Panc1 (cell line): ENCODE measurements at regions not wholly inside any gene's neighbourhood (a gene's known extent, or its start where the extent isn't known, plus 50 kb on each side); places are given as distances from the start of the nearest gene placed in this dataset.

Experiments
- ATAC-seq: fragments of 200-7000 bp; cut with Tn5 transposase; 2 replicates; pipeline ENCODE4 v1.9.1; 2020; ENCODE audit warnings: mild to moderate bottlenecking, moderate library complexity
- BruUV-seq: library from RNA; stranded (reverse); fragments of 400-500 nt; replicated peaks from 2 replicates; lab custom pipeline; 2021; lab: Mats Ljungman, UMichigan
- CTCF ChIA-PET: fragments of 300-600 bp; sonication (Branson Sonifier 250); formaldehyde crosslinking; loops from one replicate; lab custom pipeline; 2022; ENCODE audit warnings: antibody characterized with exemption; lab: Charles Lee
- POLR2A ChIA-PET: fragments of 300-600 bp; sonication (Branson Sonifier 250); formaldehyde crosslinking; loops from one replicate; lab custom pipeline; 2022; ENCODE audit warnings: antibody characterized with exemption; lab: Charles Lee
- DNase-seq: peaks from one replicate; pipeline ENCODE4 v3.0.0-alpha.2; 2010; ENCODE audit warnings: low read depth, low spot score
- H3K27ac ChIP-seq: 2 replicates; pipeline ENCODE4 v1.5.1; 2011; ENCODE audit warnings: mild to moderate bottlenecking, low read length, inconsistent platforms
- H3K27me3 ChIP-seq: fragments of 200-500 bp; sonication (Bioruptor generic); 2 replicates; pipeline ENCODE4 v1.6.0; 2014; ENCODE audit warnings: low read length, inconsistent platforms; ENCODE audit not compliant: control insufficient read depth, insufficient read depth
- H3K36me3 ChIP-seq: fragments of 200-500 bp; sonication (Bioruptor generic); 2 replicates; pipeline ENCODE4 v1.5.1; 2014; ENCODE audit warnings: inconsistent platforms, mild to moderate bottlenecking, low read length, moderate library complexity; ENCODE audit not compliant: control insufficient read depth, insufficient read depth
- H3K4me1 ChIP-seq: 2 replicates; pipeline ENCODE4 v1.5.1; 2011; ENCODE audit warnings: inconsistent platforms, mild to moderate bottlenecking, low read length, moderate library complexity; ENCODE audit not compliant: control insufficient read depth, insufficient read depth
- H3K4me3 ChIP-seq, 2 experiments: 2 replicates each; pipeline ENCODE4 v1.5.1; 2011 to 2012; ENCODE audit warnings: low read depth in 2 of 2, low read length in 2 of 2, mild to moderate bottlenecking in 2 of 2, inconsistent platforms in 1 of 2, moderate library complexity in 1 of 2
- H3K9me3 ChIP-seq: fragments of 200-500 bp; sonication (Bioruptor generic); 2 replicates; pipeline ENCODE4 v1.5.1; 2014; ENCODE audit warnings: low read depth, mild to moderate bottlenecking, inconsistent platforms, low read length, moderate library complexity; ENCODE audit not compliant: control insufficient read depth, insufficient read depth
- POLR2AphosphoS5 ChIP-seq: IDR thresholded peaks from 2 replicates; pipeline ENCODE4 v1.6.1; 2012; ENCODE audit warnings: mild to moderate bottlenecking, low read depth, low read length, moderate library complexity
- SIN3A ChIP-seq: IDR thresholded peaks from 2 replicates; pipeline ENCODE4 v1.6.1; 2012; ENCODE audit warnings: low read depth, mild to moderate bottlenecking, low read length, moderate library complexity, borderline replicate concordance; ENCODE audit not compliant: insufficient read depth
- TCF7L2 ChIP-seq: IDR thresholded peaks from 2 replicates; pipeline ENCODE4 v1.6.1; 2011; ENCODE audit warnings: mild to moderate bottlenecking, low read depth, low read length, inconsistent platforms
- in situ Hi-C: cut with HindIII; loops from 2 replicates; pipeline ENCODE4 v1.10.0; 2016; ENCODE audit warnings: low sequenced_read_pairs, low pct_unique_long_range_greater_than_20kb
- intact Hi-C: fragments of 100-400 bp; cut with micrococcal nuclease; formaldehyde crosslinking; loops from one replicate; pipeline ENCODE4 v1.10.0; 2022; ENCODE audit not compliant: unreplicated experiment
- TF ChIP-seq, protein P1 (sequence below), 2 experiments: IDR thresholded peaks; 2 replicates each; pipeline ENCODE4 v1.6.1; 2011 to 2012; ENCODE audit warnings: low read depth in 2 of 2, control low read depth in 1 of 2, low read length in 1 of 2, mild to moderate bottlenecking in 1 of 2, moderate library complexity in 1 of 2; ENCODE audit not compliant: insufficient read depth in 1 of 2
- TF ChIP-seq, protein P2 (sequence below): fragments of 450-650 bp; IDR thresholded peaks from 2 replicates; pipeline ENCODE4 v1.5.1; 2017; ENCODE audit warnings: mild to moderate bottlenecking

DNA sequence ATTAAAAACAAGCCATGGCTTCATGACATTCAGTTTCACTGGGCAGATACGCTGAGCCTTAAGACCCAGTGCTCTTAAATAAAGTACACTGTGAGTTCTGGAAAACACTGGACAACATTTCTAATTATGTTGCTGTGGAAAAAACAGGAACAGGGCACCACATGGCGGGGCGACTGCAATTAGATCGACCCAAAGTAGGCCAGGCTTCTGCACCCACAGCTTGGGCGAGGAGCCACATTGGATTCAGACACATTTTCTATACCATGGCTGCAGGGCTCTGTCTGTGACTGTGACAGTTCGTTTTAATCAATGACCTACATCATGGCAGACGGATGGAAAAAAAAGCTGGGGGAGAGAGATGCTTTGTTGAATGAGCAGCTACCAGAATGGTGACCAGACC lies 227.2 kb upstream of the HS6ST1 start:
- POLR2A ChIA-PET, result no interaction called here
- BruUV-seq, result no TSS peak
- DNase-seq, result no peak
- CTCF ChIA-PET, result no interaction called here
- no peak overlapping the region for H3K27ac ChIP-seq
- in situ Hi-C loops, result no loop called here
- no peaks in the 10 kb centered on the region for H3K4me1 ChIP-seq
- no peaks in the 10 kb centered on the region for H3K9me3 ChIP-seq
- no peaks in the 10 kb centered on the region for H3K27me3 ChIP-seq
- ATAC-seq, result no peak
- TF ChIP-seq, protein P1, sequence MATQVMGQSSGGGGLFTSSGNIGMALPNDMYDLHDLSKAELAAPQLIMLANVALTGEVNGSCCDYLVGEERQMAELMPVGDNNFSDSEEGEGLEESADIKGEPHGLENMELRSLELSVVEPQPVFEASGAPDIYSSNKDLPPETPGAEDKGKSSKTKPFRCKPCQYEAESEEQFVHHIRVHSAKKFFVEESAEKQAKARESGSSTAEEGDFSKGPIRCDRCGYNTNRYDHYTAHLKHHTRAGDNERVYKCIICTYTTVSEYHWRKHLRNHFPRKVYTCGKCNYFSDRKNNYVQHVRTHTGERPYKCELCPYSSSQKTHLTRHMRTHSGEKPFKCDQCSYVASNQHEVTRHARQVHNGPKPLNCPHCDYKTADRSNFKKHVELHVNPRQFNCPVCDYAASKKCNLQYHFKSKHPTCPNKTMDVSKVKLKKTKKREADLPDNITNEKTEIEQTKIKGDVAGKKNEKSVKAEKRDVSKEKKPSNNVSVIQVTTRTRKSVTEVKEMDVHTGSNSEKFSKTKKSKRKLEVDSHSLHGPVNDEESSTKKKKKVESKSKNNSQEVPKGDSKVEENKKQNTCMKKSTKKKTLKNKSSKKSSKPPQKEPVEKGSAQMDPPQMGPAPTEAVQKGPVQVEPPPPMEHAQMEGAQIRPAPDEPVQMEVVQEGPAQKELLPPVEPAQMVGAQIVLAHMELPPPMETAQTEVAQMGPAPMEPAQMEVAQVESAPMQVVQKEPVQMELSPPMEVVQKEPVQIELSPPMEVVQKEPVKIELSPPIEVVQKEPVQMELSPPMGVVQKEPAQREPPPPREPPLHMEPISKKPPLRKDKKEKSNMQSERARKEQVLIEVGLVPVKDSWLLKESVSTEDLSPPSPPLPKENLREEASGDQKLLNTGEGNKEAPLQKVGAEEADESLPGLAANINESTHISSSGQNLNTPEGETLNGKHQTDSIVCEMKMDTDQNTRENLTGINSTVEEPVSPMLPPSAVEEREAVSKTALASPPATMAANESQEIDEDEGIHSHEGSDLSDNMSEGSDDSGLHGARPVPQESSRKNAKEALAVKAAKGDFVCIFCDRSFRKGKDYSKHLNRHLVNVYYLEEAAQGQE (IDR thresholded peaks at IDR 0.05; ENCODE audit: insufficient read depth in 1 of 2, low read depth in 2 of 2, low read length in 1 of 2), result no peak
- TF ChIP-seq TCF7L2 (no peak), POLR2AphosphoS5 (no peak), SIN3A (no peak)
- TF ChIP-seq, protein P2, sequence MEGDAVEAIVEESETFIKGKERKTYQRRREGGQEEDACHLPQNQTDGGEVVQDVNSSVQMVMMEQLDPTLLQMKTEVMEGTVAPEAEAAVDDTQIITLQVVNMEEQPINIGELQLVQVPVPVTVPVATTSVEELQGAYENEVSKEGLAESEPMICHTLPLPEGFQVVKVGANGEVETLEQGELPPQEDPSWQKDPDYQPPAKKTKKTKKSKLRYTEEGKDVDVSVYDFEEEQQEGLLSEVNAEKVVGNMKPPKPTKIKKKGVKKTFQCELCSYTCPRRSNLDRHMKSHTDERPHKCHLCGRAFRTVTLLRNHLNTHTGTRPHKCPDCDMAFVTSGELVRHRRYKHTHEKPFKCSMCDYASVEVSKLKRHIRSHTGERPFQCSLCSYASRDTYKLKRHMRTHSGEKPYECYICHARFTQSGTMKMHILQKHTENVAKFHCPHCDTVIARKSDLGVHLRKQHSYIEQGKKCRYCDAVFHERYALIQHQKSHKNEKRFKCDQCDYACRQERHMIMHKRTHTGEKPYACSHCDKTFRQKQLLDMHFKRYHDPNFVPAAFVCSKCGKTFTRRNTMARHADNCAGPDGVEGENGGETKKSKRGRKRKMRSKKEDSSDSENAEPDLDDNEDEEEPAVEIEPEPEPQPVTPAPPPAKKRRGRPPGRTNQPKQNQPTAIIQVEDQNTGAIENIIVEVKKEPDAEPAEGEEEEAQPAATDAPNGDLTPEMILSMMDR, result no peak
- no peak overlapping the region for H3K4me3 ChIP-seq
- intact Hi-C loops, result no loop called here
- H3K36me3 ChIP-seq, result no peaks in the 10 kb centered on the region

DNA sequence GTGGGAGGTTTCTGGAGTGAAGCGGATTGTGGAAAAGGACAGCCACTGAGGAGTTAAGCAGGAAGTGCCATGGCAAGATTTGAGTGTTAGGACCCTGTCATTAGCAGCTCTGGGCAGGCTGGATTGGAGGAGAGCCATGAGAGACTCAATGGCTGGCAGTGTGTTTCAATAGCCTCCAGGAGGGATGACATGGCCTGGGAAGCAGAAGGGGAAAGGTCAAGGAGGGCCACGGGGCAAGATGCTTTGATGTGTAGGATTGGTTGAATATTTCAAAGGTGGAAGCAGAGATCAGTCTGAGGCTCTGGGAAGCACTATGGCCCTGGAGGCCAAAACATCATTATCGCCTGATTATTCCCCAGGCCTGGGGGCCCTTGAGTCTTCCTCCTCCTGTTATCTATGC lies 229.0 kb upstream of the HS6ST1 start:
- Histone ChIP-seq H3K27ac (no peak overlapping the region), H3K9me3 (no peaks in the 10 kb centered on the region), H3K4me3 (no peak overlapping the region), H3K27me3 (no peaks in the 10 kb centered on the region), H3K4me1 (no peaks in the 10 kb centered on the region), H3K36me3 (no peaks in the 10 kb centered on the region)
- ATAC-seq (no peak), DNase-seq (no peak)
- no TSS peak for BruUV-seq
- ChIA-PET POLR2A (no interaction called here), CTCF (no interaction called here)
- TF ChIP-seq SIN3A, result no peak
- TF ChIP-seq, protein P1 (IDR thresholded peaks at IDR 0.05; ENCODE audit: insufficient read depth in 1 of 2, low read depth in 2 of 2, low read length in 1 of 2), result no peak
- TF ChIP-seq, protein P2, result no peak
- no peak for TF ChIP-seq TCF7L2
- no peak for TF ChIP-seq POLR2AphosphoS5
- intact Hi-C loops, result no loop called here
- in situ Hi-C loops, result no loop called here
